ENCODE measurements at regions not wholly inside any gene's neighbourhood (a gene's known extent, or its start where the extent isn't known, plus 50 kb on each side); places are given as distances from the start of the nearest gene placed in this dataset.

DNA sequence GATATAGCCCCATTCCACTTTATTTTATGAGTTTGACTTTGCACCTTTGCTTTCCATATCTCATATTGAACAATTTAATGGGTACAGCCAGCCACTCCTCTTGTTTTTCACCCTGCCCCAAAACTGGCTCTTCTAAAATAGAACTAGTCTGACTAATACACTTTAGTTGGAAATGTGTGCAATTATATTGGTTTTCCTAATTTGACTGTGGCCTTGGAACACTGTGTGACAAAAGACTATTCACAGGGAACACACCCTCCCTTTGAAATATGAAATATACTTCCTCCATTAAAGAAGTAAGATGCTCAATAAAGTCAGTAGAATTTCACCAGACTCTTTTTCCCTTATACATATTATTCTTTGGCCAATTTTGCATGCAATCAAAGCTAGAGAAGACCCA, 218.6 kb upstream of the DCN start:
- Histone ChIP-seq H3K27me3 (ENCODE audit: control insufficient read depth, insufficient read depth, low read length) (no peaks in the 10 kb centered on the region), H3K4me3 (ENCODE audit: low read depth, low read length) (no peak overlapping the region), H3K27ac (ENCODE audit: low read depth, low read length) (no peak overlapping the region), H3K9me3 (ENCODE audit: control insufficient read depth, insufficient read depth, low read length) (no peaks in the 10 kb centered on the region)
- POLR2A ChIA-PET = no interaction called here
- no peak for DNase-seq (ENCODE audit: low read depth, low spot score)
- TF ChIP-seq, protein P1, sequence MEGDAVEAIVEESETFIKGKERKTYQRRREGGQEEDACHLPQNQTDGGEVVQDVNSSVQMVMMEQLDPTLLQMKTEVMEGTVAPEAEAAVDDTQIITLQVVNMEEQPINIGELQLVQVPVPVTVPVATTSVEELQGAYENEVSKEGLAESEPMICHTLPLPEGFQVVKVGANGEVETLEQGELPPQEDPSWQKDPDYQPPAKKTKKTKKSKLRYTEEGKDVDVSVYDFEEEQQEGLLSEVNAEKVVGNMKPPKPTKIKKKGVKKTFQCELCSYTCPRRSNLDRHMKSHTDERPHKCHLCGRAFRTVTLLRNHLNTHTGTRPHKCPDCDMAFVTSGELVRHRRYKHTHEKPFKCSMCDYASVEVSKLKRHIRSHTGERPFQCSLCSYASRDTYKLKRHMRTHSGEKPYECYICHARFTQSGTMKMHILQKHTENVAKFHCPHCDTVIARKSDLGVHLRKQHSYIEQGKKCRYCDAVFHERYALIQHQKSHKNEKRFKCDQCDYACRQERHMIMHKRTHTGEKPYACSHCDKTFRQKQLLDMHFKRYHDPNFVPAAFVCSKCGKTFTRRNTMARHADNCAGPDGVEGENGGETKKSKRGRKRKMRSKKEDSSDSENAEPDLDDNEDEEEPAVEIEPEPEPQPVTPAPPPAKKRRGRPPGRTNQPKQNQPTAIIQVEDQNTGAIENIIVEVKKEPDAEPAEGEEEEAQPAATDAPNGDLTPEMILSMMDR (IDR thresholded peaks at IDR 0.05; ENCODE audit: low read depth, low read length) = no peak
- CTCF ChIA-PET = interaction anchor here (4.6 kb wide), 1 partner anchor 19 kb away, joined by 23 read pairs; no protein-coding TSS in a partner anchor

DNA sequence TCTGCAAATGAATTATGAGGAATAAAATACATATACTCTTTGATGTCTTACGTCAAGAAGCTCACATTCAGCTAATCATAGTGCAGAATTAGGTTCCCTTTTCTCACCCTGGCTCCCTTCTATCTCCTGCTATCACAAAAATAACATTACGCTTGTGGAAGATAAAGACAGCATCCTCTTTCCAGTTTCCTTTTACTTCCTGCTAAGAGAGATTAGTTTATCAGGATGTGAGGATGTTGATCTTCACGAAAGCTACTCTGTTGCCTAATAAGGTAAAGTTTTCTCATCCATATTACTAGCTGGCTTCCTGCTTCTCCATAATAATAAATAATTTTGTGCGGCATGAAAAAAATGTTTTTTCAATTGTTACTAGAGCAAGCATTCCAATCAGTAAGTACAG, 217.7 kb upstream of the DCN start:
- ChIA-PET CTCF (interaction anchor here (4.6 kb wide), 1 partner anchor 18 kb away, joined by 23 read pairs; no protein-coding TSS in a partner anchor), POLR2A (no interaction called here)
- H3K4me3 ChIP-seq (ENCODE audit: low read depth, low read length) = no peak overlapping the region
- DNase-seq (ENCODE audit: low read depth, low spot score) = no peak
- no peaks in the 10 kb centered on the region for H3K9me3 ChIP-seq (ENCODE audit: control insufficient read depth, insufficient read depth, low read length)
- no peak overlapping the region for H3K27ac ChIP-seq (ENCODE audit: low read depth, low read length)
- H3K27me3 ChIP-seq (ENCODE audit: control insufficient read depth, insufficient read depth, low read length) = no peaks in the 10 kb centered on the region
- TF ChIP-seq, protein P1 (IDR thresholded peaks at IDR 0.05; ENCODE audit: low read depth, low read length) = no peak

DNA sequence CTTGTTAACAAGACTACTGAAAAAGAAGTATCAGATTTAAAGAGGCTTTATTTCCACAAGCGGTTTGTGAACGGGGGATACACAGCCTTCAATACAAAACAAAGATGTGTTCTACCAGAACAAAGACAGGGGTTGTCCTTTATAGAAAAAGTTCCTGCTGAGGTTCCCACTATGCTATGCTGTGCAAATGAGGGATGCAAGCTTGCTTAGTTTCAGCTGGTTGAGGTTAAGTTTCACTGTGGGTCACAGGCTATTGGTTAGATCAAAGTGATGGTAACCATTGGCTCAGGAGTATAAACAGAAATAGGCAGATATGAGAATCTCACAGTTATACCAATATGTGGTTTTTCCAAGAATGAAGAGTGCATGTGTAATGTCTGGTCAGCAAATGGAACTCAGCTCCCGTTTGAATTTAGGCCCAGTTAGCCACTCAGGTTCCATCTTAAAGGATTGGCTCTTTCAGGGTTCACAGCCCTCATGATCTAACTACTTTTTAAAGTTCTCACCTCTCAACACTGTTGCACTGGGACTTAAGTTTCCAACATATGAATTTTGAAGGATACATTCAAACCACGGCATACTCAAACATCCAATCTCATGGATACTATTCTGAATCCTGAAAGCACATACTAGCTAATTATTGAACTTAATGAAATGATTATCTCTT, 215.4 kb upstream of the DCN start:
- Histone ChIP-seq H3K27ac (ENCODE audit: low read depth, low read length) (no peak overlapping the region), H3K9me3 (ENCODE audit: control insufficient read depth, insufficient read depth, low read length) (no peaks in the 10 kb centered on the region), H3K4me3 (ENCODE audit: low read depth, low read length) (no peak overlapping the region), H3K27me3 (ENCODE audit: control insufficient read depth, insufficient read depth, low read length) (no peaks in the 10 kb centered on the region)
- DNase-seq (ENCODE audit: low read depth, low spot score) = no peak
- POLR2A ChIA-PET = no interaction called here
- CTCF ChIA-PET = interaction anchor here (0.6 to 4.6 kb wide), 2 partner anchors 16 to 712 kb away, joined by 4 to 23 read pairs; no protein-coding TSS in a partner anchor
- TF ChIP-seq, protein P1 (IDR thresholded peaks at IDR 0.05; ENCODE audit: low read depth, low read length) = no peak

DNA sequence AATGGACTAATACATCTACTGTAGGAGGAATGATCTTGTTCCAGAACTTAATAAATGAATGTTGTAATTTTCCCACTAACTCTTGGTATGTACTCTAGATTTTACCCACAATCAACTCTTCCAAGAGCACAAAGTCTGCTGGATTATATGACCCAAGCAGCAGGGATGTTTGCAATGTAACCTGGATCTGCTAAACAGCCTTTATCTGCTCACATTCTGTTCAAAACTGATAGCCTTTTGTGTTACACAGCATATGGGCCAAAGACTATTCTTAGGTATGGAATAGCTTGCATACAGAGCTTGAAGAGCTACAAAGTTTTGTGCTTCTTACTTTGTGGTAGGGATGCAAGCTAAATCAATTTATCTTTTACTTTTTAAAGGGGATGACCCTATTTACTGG, 213.7 kb upstream of the DCN start:
- Histone ChIP-seq H3K9me3 (ENCODE audit: control insufficient read depth, insufficient read depth, low read length) (no peaks in the 10 kb centered on the region), H3K27me3 (ENCODE audit: control insufficient read depth, insufficient read depth, low read length) (no peaks in the 10 kb centered on the region), H3K27ac (ENCODE audit: low read depth, low read length) (no peak overlapping the region), H3K4me3 (ENCODE audit: low read depth, low read length) (no peak overlapping the region)
- TF ChIP-seq, protein P1 (IDR thresholded peaks at IDR 0.05; ENCODE audit: low read depth, low read length) = no peak
- POLR2A ChIA-PET = no interaction called here
- DNase-seq (ENCODE audit: low read depth, low spot score) = no peak
- CTCF ChIA-PET = interaction anchor here (2.5 kb wide), 1 partner anchor 14 kb away, joined by 16 read pairs; no protein-coding TSS in a partner anchor

DNA sequence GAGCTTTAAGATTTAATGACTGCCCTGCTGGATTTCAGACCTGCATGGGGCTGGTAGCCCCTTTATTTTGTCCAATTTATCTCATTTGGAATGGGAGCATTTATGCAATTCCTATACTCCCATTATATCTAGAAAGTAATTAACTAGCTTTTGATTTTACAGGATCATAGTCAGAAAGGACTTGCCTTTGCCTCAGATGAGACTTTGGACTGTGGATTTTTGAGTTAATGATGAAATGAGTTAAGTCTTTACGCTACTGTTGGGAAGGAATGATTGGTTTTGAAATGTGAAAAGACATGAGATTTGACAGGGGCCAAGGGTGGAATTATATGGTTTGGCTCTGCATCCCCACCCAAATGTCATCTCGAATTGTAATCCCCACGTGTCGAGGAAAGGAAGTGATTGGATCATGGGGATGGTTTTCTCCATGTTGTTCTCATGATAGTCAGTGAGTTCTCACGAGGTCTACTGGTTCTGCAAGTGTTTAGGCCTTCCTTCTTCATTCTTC, 213.1 kb upstream of the DCN start:
- ChIA-PET POLR2A (no interaction called here), CTCF (interaction anchor here (2.5 kb wide), 1 partner anchor 14 kb away, joined by 16 read pairs; no protein-coding TSS in a partner anchor)
- Histone ChIP-seq H3K9me3 (ENCODE audit: control insufficient read depth, insufficient read depth, low read length) (no peaks in the 10 kb centered on the region), H3K4me3 (ENCODE audit: low read depth, low read length) (no peak overlapping the region), H3K27me3 (ENCODE audit: control insufficient read depth, insufficient read depth, low read length) (no peaks in the 10 kb centered on the region), H3K27ac (ENCODE audit: low read depth, low read length) (no peak overlapping the region)
- DNase-seq (ENCODE audit: low read depth, low spot score) = no peak
- TF ChIP-seq, protein P1 (IDR thresholded peaks at IDR 0.05; ENCODE audit: low read depth, low read length) = no peak

Measured in AG04450 (cell line).